ENCODE measurements at regions not wholly inside any gene's neighbourhood (a gene's known extent, or its start where the extent isn't known, plus 50 kb on each side); places are given as distances from the start of the nearest gene placed in this dataset.

GRCh38 chr6:165173484-165173883 is 135.9 kb downstream of the C6orf118 start:
- Histone ChIP-seq H3K27ac (replicated peaks) (no peak overlapping the region), H3K36me3 (no peaks in the 10 kb centered on the region), H3K9me3 (replicated peaks) (peaks cover 26% of the 10 kb centered on the region), H3K27me3 (ENCODE audit: low read depth) (no peaks in the 10 kb centered on the region), H3K4me3 (no peak overlapping the region), H3K4me1 (no peaks in the 10 kb centered on the region)
- no peak for DNase-seq
- intact Hi-C loops (cut with micrococcal nuclease) = no loop called here
- TF ChIP-seq CTCF (IDR thresholded peaks at IDR 0.05; ENCODE audit: borderline replicate concordance) = no peak

- no peak overlapping the region for H3K4me3 ChIP-seq
- peaks cover 8% of the 10 kb centered on the region for H3K9me3 ChIP-seq (replicated peaks)
- no peak for TF ChIP-seq CTCF (IDR thresholded peaks at IDR 0.05; ENCODE audit: borderline replicate concordance)
- DNase-seq = no peak
- intact Hi-C loops (cut with micrococcal nuclease) = no loop called here
- H3K27ac ChIP-seq (replicated peaks) = no peak overlapping the region
- H3K36me3 ChIP-seq = no peaks in the 10 kb centered on the region
- H3K27me3 ChIP-seq (ENCODE audit: low read depth) = no peaks in the 10 kb centered on the region
- no peaks in the 10 kb centered on the region for H3K4me1 ChIP-seq
Measured at GRCh38 chr6:165167861-165168260, 141.5 kb downstream of the C6orf118 start.

- intact Hi-C loops (cut with micrococcal nuclease) = no loop called here
- Histone ChIP-seq H3K27ac (replicated peaks) (no peak overlapping the region), H3K36me3 (no peaks in the 10 kb centered on the region), H3K4me1 (no peaks in the 10 kb centered on the region), H3K9me3 (replicated peaks) (peaks cover 8% of the 10 kb centered on the region), H3K4me3 (no peak overlapping the region), H3K27me3 (ENCODE audit: low read depth) (no peaks in the 10 kb centered on the region)
- TF ChIP-seq CTCF (IDR thresholded peaks at IDR 0.05; ENCODE audit: borderline replicate concordance) = no peak
- no peak for DNase-seq
Measured at GRCh38 chr6:165167311-165167710, 142.1 kb downstream of the C6orf118 start.

DNA sequence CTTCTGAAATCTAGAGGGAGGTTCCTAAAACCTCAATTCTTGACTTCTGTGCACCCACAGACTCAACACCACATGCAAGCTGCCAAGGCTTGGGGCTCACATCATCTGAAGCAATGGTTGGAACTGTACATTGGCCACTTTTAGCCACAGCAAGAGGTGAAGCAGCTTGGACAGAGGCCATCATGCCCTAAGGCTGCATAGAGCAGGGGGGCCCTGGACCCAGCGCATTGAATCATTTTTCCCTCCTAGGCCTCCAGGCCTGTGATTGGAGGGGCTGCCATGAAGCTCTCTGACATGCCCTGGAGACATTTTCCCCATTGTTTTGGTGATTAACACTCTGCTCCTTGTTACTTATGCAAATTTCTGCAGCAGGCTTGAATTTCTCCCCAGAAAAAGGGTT is 145.9 kb downstream of the C6orf118 start:
- Histone ChIP-seq H3K4me3 (no peak overlapping the region), H3K27me3 (ENCODE audit: low read depth) (no peaks in the 10 kb centered on the region), H3K4me1 (peaks cover 10% of the 10 kb centered on the region), H3K27ac (replicated peaks) (no peak overlapping the region), H3K9me3 (replicated peaks) (peaks cover 8% of the 10 kb centered on the region), H3K36me3 (no peaks in the 10 kb centered on the region)
- intact Hi-C loops (cut with micrococcal nuclease) = no loop called here
- TF ChIP-seq CTCF (IDR thresholded peaks at IDR 0.05; ENCODE audit: borderline replicate concordance) = no peak
- DNase-seq = no peak

- Histone ChIP-seq H3K36me3 (no peaks in the 10 kb centered on the region), H3K27ac (replicated peaks) (no peak overlapping the region), H3K4me1 (peaks cover 10% of the 10 kb centered on the region), H3K9me3 (replicated peaks) (peaks cover 8% of the 10 kb centered on the region), H3K4me3 (no peak overlapping the region), H3K27me3 (ENCODE audit: low read depth) (no peaks in the 10 kb centered on the region)
- DNase-seq = no peak
- TF ChIP-seq CTCF (IDR thresholded peaks at IDR 0.05; ENCODE audit: borderline replicate concordance) = no peak
- intact Hi-C loops (cut with micrococcal nuclease) = no loop called here
Measured at GRCh38 chr6:165159460-165159859, 149.9 kb downstream of the C6orf118 start.

GRCh38 chr6:165146456-165146855 is 162.9 kb downstream of the C6orf118 start:
- DNase-seq = no peak
- TF ChIP-seq CTCF (IDR thresholded peaks at IDR 0.05; ENCODE audit: borderline replicate concordance) = no peak
- Histone ChIP-seq H3K4me3 (no peak overlapping the region), H3K27ac (replicated peaks) (no peak overlapping the region), H3K27me3 (ENCODE audit: low read depth) (peaks cover 3% of the 10 kb centered on the region), H3K4me1 (no peaks in the 10 kb centered on the region), H3K9me3 (replicated peaks) (peaks cover 13% of the 10 kb centered on the region), H3K36me3 (no peaks in the 10 kb centered on the region)
- intact Hi-C loops (cut with micrococcal nuclease) = no loop called here

Measured in left ventricle myocardium inferior (tissue), 1 donor.